ENCODE measurements at regions not wholly inside any gene's neighbourhood (a gene's known extent, or its start where the extent isn't known, plus 50 kb on each side); places are given as distances from the start of the nearest gene placed in this dataset.

DNA sequence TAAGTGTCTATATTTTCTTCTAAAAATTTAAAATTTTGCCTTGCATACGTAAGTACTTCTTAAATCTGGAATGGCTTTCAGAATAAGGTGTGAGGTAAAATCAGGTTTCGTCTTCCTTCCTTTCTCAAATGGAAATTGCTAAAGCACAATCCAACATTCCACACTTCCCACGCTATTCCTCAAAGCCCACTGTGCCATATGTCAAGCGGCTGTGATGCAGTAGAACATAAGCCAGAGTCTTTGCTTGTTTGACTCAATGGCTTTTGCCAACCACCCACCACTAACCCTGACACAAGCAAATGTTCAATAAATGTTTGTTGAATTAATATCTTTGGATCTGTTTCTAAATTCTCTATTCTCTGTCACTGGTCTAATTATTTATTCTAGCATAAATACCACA lies 1199.7 kb upstream of the TENM3 start:
- no peak overlapping the region for H3K27ac ChIP-seq (ENCODE audit: low read depth in 1 of 2, low read length in 1 of 2)
- 76 to 91% methylated on average over 4 of the region's 4 CpGs for WGBS, 2 donors
- H3K9me3 ChIP-seq (ENCODE audit: control insufficient read depth in 4 of 4, insufficient read depth in 3 of 4, low read length in 3 of 4), result no peaks in the 10 kb centered on the region
- H3K4me3 ChIP-seq, result no peak overlapping the region
- no peaks in the 10 kb centered on the region for H3K36me3 ChIP-seq (ENCODE audit: control insufficient read depth in 4 of 4, insufficient read depth in 4 of 4, low read length in 4 of 4)
- no peaks in the 10 kb centered on the region for H3K27me3 ChIP-seq (ENCODE audit: control insufficient read depth in 3 of 3, insufficient read depth in 3 of 3, low read length in 2 of 3)
- DNase-seq, result no peak
- ATAC-seq (ENCODE audit: insufficient read depth, low FRiP score), result no peak
- no peaks in the 10 kb centered on the region for H3K4me1 ChIP-seq (ENCODE audit: control insufficient read depth in 5 of 5, insufficient read depth in 5 of 5, low read length in 5 of 5)
- TF ChIP-seq, protein P1, sequence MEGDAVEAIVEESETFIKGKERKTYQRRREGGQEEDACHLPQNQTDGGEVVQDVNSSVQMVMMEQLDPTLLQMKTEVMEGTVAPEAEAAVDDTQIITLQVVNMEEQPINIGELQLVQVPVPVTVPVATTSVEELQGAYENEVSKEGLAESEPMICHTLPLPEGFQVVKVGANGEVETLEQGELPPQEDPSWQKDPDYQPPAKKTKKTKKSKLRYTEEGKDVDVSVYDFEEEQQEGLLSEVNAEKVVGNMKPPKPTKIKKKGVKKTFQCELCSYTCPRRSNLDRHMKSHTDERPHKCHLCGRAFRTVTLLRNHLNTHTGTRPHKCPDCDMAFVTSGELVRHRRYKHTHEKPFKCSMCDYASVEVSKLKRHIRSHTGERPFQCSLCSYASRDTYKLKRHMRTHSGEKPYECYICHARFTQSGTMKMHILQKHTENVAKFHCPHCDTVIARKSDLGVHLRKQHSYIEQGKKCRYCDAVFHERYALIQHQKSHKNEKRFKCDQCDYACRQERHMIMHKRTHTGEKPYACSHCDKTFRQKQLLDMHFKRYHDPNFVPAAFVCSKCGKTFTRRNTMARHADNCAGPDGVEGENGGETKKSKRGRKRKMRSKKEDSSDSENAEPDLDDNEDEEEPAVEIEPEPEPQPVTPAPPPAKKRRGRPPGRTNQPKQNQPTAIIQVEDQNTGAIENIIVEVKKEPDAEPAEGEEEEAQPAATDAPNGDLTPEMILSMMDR (IDR thresholded peaks at IDR 0.05; ENCODE audit: control extremely low read depth, extremely low read depth), result no peak
- no peak overlapping the region for H3K9ac ChIP-seq (ENCODE audit: insufficient read depth in 1 of 2, low read length in 2 of 2)

DNA sequence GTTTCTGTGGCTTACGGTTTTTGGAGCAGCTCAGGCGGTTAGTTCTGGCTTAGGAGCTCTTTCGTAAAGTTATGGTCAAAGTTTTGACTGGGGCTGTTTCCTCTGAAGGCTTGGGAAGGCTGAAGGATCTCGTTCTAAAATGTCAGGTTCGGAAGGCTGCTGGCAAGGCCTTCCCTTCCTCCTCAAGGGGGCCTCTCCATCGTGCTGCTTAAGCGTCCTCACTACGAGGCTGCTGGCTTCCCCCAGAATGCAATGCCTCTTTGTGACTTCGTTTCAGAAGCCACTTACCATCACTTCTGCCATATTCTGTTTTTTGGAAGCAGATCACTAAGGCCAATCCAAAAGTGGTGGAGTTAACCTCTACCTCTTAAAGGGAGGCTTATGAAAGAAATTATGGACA lies 1196.4 kb upstream of the TENM3 start:
- ATAC-seq (ENCODE audit: insufficient read depth, low FRiP score), result no peak
- WGBS, 2 donors, result 81 to 88% methylated on average over 9 of the region's 9 CpGs
- no peaks in the 10 kb centered on the region for H3K9me3 ChIP-seq (ENCODE audit: control insufficient read depth in 4 of 4, insufficient read depth in 3 of 4, low read length in 3 of 4)

DNA sequence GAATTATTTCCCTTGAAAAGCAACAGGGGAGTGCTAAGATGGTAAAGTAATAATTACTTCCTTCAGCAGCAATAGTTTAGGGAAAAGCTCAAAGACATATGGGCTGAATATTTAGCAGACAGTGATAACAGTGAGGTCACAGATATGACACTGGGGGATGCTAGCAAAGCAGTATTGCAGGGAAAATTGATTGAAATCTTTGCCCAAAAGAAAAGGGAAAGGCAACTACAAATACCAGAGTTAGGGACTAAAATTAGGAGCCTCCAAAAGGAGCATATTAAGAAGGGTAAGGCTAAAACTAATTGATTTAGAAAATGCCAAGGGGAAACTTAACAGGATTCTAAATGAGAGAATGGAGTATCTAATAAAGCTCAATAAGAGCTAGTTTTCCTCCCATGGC lies 1191.3 kb upstream of the TENM3 start:
- no peak for DNase-seq
- no peak for ATAC-seq (ENCODE audit: insufficient read depth, low FRiP score)
- Histone ChIP-seq H3K4me3 (no peak overlapping the region), H3K36me3 (ENCODE audit: control insufficient read depth in 4 of 4, insufficient read depth in 4 of 4, low read length in 4 of 4) (no peaks in the 10 kb centered on the region), H3K9ac (ENCODE audit: insufficient read depth in 1 of 2, low read length in 2 of 2) (no peak overlapping the region), H3K9me3 (ENCODE audit: control insufficient read depth in 4 of 4, insufficient read depth in 3 of 4, low read length in 3 of 4) (no peaks in the 10 kb centered on the region), H3K27ac (ENCODE audit: low read depth in 1 of 2, low read length in 1 of 2) (no peak overlapping the region), H3K27me3 (ENCODE audit: control insufficient read depth in 3 of 3, insufficient read depth in 3 of 3, low read length in 2 of 3) (no peaks in the 10 kb centered on the region), H3K4me1 (ENCODE audit: control insufficient read depth in 5 of 5, insufficient read depth in 5 of 5, low read length in 5 of 5) (no peaks in the 10 kb centered on the region)
- TF ChIP-seq, protein P1 (IDR thresholded peaks at IDR 0.05; ENCODE audit: control extremely low read depth, extremely low read depth), result no peak

More for the DNA sequence above, 1196.4 kb upstream of the TENM3 start:
- Histone ChIP-seq H3K27me3 (ENCODE audit: control insufficient read depth in 3 of 3, insufficient read depth in 3 of 3, low read length in 2 of 3) (no peaks in the 10 kb centered on the region), H3K4me3 (no peak overlapping the region), H3K4me1 (ENCODE audit: control insufficient read depth in 5 of 5, insufficient read depth in 5 of 5, low read length in 5 of 5) (no peaks in the 10 kb centered on the region), H3K36me3 (ENCODE audit: control insufficient read depth in 4 of 4, insufficient read depth in 4 of 4, low read length in 4 of 4) (no peaks in the 10 kb centered on the region), H3K27ac (ENCODE audit: low read depth in 1 of 2, low read length in 1 of 2) (no peak overlapping the region), H3K9ac (ENCODE audit: insufficient read depth in 1 of 2, low read length in 2 of 2) (no peak overlapping the region)
- TF ChIP-seq, protein P1 (IDR thresholded peaks at IDR 0.05; ENCODE audit: control extremely low read depth, extremely low read depth), result no peak
- no peak for DNase-seq

DNA sequence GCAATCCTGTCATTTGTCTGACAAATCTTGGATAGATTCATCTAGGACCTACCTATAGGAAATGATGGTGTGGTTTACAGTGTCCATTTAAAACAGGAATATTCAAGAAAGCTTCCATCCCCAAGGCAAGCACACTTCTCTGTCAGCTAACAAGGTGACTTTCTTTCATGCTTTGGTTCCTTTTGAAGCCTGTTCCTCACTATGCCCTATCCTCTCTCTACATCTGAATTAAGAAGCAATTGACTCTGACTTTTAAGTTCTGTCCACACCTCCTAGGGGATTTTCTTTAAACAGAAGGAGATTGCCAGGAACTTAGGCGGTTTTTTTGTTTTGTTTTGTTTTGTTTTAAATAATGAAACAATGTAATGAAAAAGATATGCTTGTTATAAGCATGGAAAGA lies 1181.4 kb upstream of the TENM3 start:
- 56 to 59% methylated on average over 1 of the region's 1 CpG for WGBS, 2 donors
- H3K27me3 ChIP-seq (ENCODE audit: control insufficient read depth in 3 of 3, insufficient read depth in 3 of 3, low read length in 2 of 3), result no peaks in the 10 kb centered on the region
- H3K9me3 ChIP-seq (ENCODE audit: control insufficient read depth in 4 of 4, insufficient read depth in 3 of 4, low read length in 3 of 4), result no peaks in the 10 kb centered on the region
- H3K4me1 ChIP-seq (ENCODE audit: control insufficient read depth in 5 of 5, insufficient read depth in 5 of 5, low read length in 5 of 5), result no peaks in the 10 kb centered on the region
- H3K27ac ChIP-seq (ENCODE audit: low read depth in 1 of 2, low read length in 1 of 2), result no peak overlapping the region
- H3K9ac ChIP-seq (ENCODE audit: insufficient read depth in 1 of 2, low read length in 2 of 2), result no peak overlapping the region
- DNase-seq (no peak), ATAC-seq (ENCODE audit: insufficient read depth, low FRiP score) (no peak)
- TF ChIP-seq, protein P1 (IDR thresholded peaks at IDR 0.05; ENCODE audit: control extremely low read depth, extremely low read depth), result no peak
- H3K4me3 ChIP-seq, result no peak overlapping the region
- no peaks in the 10 kb centered on the region for H3K36me3 ChIP-seq (ENCODE audit: control insufficient read depth in 4 of 4, insufficient read depth in 4 of 4, low read length in 4 of 4)
